K562 (cell line): ENCODE measurements at regions not wholly inside any gene's neighbourhood (a gene's known extent, or its start where the extent isn't known, plus 50 kb on each side); places are given as distances from the start of the nearest gene placed in this dataset.

Experiments used
- ATAC-seq: fragments of 200-7000 bp; cut with Tn5 transposase; 3 replicates; pipeline ENCODE4 v1.9.1; 2020; ENCODE audit warnings: moderate library complexity
- BruUV-seq: library from RNA; stranded (reverse); fragments of 400-500 nt; replicated peaks from 2 replicates; lab custom pipeline; 2021; lab: Mats Ljungman, UMichigan
- CTCF ChIA-PET: fragments of 300-600 bp; formaldehyde crosslinking; extraction: SDS; loops from one replicate; lab custom pipeline; 2021; ENCODE audit warnings: low intra/inter-chr PET ratio; lab: Yijun Ruan, JAX
- POLR2A ChIA-PET: fragments of 300-600, 350-650 bp; sonication (Branson Sonifier 250); formaldehyde crosslinking; extraction: SDS; loops from one replicate; lab custom pipeline; 2021; ENCODE audit warnings: antibody characterized with exemption, inconsistent platforms; lab: Yijun Ruan, JAX
- DNase-seq, 4 experiments: peaks; one replicate each; pipeline versions ENCODE4 v3.0.0 to v3.0.0-alpha.2; 2011 to 2018; ENCODE audit warnings: low spot score in 3 of 4, mixed read lengths in 3 of 4; ENCODE audit errors: extremely low read depth in 1 of 4
- FAIRE-seq: peaks from 2 replicates; lab custom pipeline; 2011; peaks lifted over from hg19 to GRCh38; lab: Jason Lieb, UNC
- H2AFZ ChIP-seq: 2 replicates; pipeline ENCODE4 v1.6.0; 2011; ENCODE audit warnings: low read depth, low read length, control low read depth, inconsistent platforms
- H3K27ac ChIP-seq: fragments of 200-600 bp; 3 replicates; pipeline ENCODE4 v1.8.0; 2011; ENCODE audit warnings: low read depth, mild to moderate bottlenecking, control low read depth, inconsistent platforms, low read length, moderate library complexity, mixed read lengths; ENCODE audit errors: extremely low read depth
- H3K27me3 ChIP-seq, 2 experiments: fragments of 300-600 bp in 1 of 2; 2 replicates in 1 of 2; 3 replicates in 1 of 2; pipeline versions ENCODE4 v1.6.0 to v1.8.0; 2011; ENCODE audit warnings: inconsistent platforms in 2 of 2, low read length in 2 of 2, mild to moderate bottlenecking in 1 of 2, mixed read lengths in 1 of 2, moderate library complexity in 1 of 2; ENCODE audit not compliant: control insufficient read depth in 2 of 2, insufficient read depth in 2 of 2
- H3K36me3 ChIP-seq: fragments of 300-600 bp; 3 replicates; pipeline ENCODE4 v1.8.0; 2011; ENCODE audit warnings: mild to moderate bottlenecking, low read length, inconsistent platforms; ENCODE audit not compliant: control insufficient read depth, insufficient read depth
- H3K4me1 ChIP-seq, 2 experiments: fragments of 200-600 bp in 1 of 2; replicated peaks in 1 of 2; 2 replicates in 1 of 2; 3 replicates in 1 of 2; pipeline versions ENCODE4 v1.5.1 to v1.8.0; 2011; ENCODE audit warnings: inconsistent platforms in 2 of 2, low read length in 2 of 2, mild to moderate bottlenecking in 1 of 2, mixed read lengths in 1 of 2, moderate library complexity in 1 of 2; ENCODE audit not compliant: control insufficient read depth in 2 of 2, insufficient read depth in 2 of 2
- H3K4me2 ChIP-seq: 2 replicates; pipeline ENCODE4 v1.6.1; 2011; ENCODE audit warnings: low read length, control low read depth, inconsistent platforms, mixed read lengths; ENCODE audit not compliant: insufficient read depth
- H3K4me3 ChIP-seq: fragments of 200-600 bp; sonication (generic), shearing (Covaris generic); 2 replicates; pipeline ENCODE4 v1.5.1; 2016; ENCODE audit warnings: control low read depth, inconsistent platforms
- H3K79me2 ChIP-seq: fragments of 200-600 bp; 3 replicates; pipeline ENCODE4 v1.8.0; 2011; ENCODE audit warnings: low read length, inconsistent platforms; ENCODE audit not compliant: control insufficient read depth, insufficient read depth
- H3K9ac ChIP-seq, 2 experiments: 2 replicates each; pipeline versions ENCODE4 v1.6.0 to v1.6.1; 2011; ENCODE audit warnings: low read depth in 2 of 2, low read length in 2 of 2, control low read depth in 1 of 2, inconsistent platforms in 1 of 2, mild to moderate bottlenecking in 1 of 2, mixed read lengths in 1 of 2; ENCODE audit not compliant: insufficient read depth in 1 of 2
- H3K9me1 ChIP-seq: one replicate; pipeline ENCODE4 v1.6.0; 2011; ENCODE audit warnings: inconsistent platforms, mild to moderate bottlenecking, low read length, moderate library complexity; ENCODE audit not compliant: control insufficient read depth, insufficient read depth
- H3K9me3 ChIP-seq: replicated peaks from 2 replicates; pipeline ENCODE4 v1.5.1; 2011; ENCODE audit warnings: low read depth, low read length, inconsistent platforms; ENCODE audit not compliant: control insufficient read depth, insufficient read depth
- H4K20me1 ChIP-seq: replicated peaks from 2 replicates; pipeline ENCODE4 v1.6.1; 2011; ENCODE audit warnings: low read length, inconsistent platforms, mixed read lengths; ENCODE audit not compliant: control insufficient read depth, insufficient read depth
- BCLAF1 ChIP-seq, 2 experiments: fragments of 450-650 bp in 1 of 2; IDR thresholded peaks; 2 replicates each; pipeline ENCODE4 v1.6.1; 2011 to 2017; ENCODE audit warnings: low read depth in 2 of 2, antibody characterized with exemption in 1 of 2, borderline replicate concordance in 1 of 2, low read length in 1 of 2, mild to moderate bottlenecking in 1 of 2, mixed read lengths in 1 of 2; ENCODE audit not compliant: control insufficient read depth in 1 of 2
- CREB1 ChIP-seq, 2 experiments: sonication (generic) in 1 of 2; formaldehyde crosslinking in 1 of 2; IDR thresholded peaks; 2 replicates each; pipeline versions ENCODE4 v1.6.1 to v1.8.0; 2012 to 2022; ENCODE audit warnings: inconsistent platforms in 1 of 2, mild to moderate bottlenecking in 1 of 2, missing genetic modification reagents in 1 of 2, moderate library complexity in 1 of 2
- CTCF ChIP-seq, 3 experiments: IDR thresholded peaks in 2 of 3; conservative IDR thresholded peaks in 1 of 3; 2 replicates each; pipeline ENCODE4 v1.5.1; 2011 to 2012; ENCODE audit warnings: low read length in 3 of 3, mild to moderate bottlenecking in 3 of 3, control low read depth in 2 of 3, improper control_type of control experiment in 1 of 3, inconsistent platforms in 1 of 3, low read depth in 1 of 3, mixed read lengths in 1 of 3, moderate library complexity in 1 of 3; ENCODE audit not compliant: insufficient read depth in 2 of 3
- NCOA6 ChIP-seq: fragments of 450-650 bp; IDR thresholded peaks from 2 replicates; pipeline ENCODE4 v1.6.1; 2017; ENCODE audit warnings: mild to moderate bottlenecking
- USF1 ChIP-seq: sonication (generic); formaldehyde crosslinking; IDR thresholded peaks from 2 replicates; pipeline ENCODE4 v1.9.0; 2022; ENCODE audit warnings: mild to moderate bottlenecking, missing genetic modification reagents
- ZC3H11A ChIP-seq: IDR thresholded peaks from 2 replicates; pipeline ENCODE4 v1.6.1; 2012; ENCODE audit warnings: low read depth, low read length, improper control_type of control experiment
- WGBS: fragments of 100-300 bp; shearing (Covaris generic); methylation state at CpG from one replicate; pipeline ENCODE4 v1.1.6; 2016; ENCODE audit warnings: low coverage, mixed read lengths; ENCODE audit not compliant: insufficient coverage; ENCODE audit errors: missing lambda C conversion rate; 5-methylcytosine and 5-hydroxymethylcytosine counted together
- in situ Hi-C: fragments of 300-500 bp; cut with MboI; formaldehyde crosslinking; loops from 4 replicates; pipeline ENCODE4 v1.15.0; 2018; ENCODE audit warnings: inconsistent platforms, mixed read lengths
- intact Hi-C: fragments of 100-400 bp; cut with micrococcal nuclease; formaldehyde crosslinking; loops from 2 replicates; pipeline ENCODE4 v1.14.2; 2022

- TF ChIP-seq ZC3H11A: no peak
- in situ Hi-C loops: no loop called here
- H3K9ac ChIP-seq: no peak overlapping the region
Observed at GRCh38 chr20:52382933-52383332, 191.4 kb upstream of the ZFP64 start.

GRCh38 chr20:52379723-52380336 is 188.3 kb upstream of the ZFP64 start:
- intact Hi-C loops: loop anchor here (1.0 to 2.0 kb wide), 3 partner anchors 67 to 252 kb away; no protein-coding TSS in a partner anchor
- ATAC-seq: no peak
- H3K4me3 ChIP-seq: no peak overlapping the region
- H4K20me1 ChIP-seq: no peaks in the 10 kb centered on the region
- no peak overlapping the region for H3K9ac ChIP-seq
- no TSS peak for BruUV-seq
- no peaks in the 10 kb centered on the region for H3K36me3 ChIP-seq
- H3K4me1 ChIP-seq: no peaks in the 10 kb centered on the region
- no peak overlapping the region for H3K27ac ChIP-seq
- DNase-seq: peak; percentile 27 to 53 (median 38)
- no peaks in the 10 kb centered on the region for H3K79me2 ChIP-seq
- H3K27me3 ChIP-seq: no peaks in the 10 kb centered on the region
- peak; percentile 75 for FAIRE-seq
- 25% methylated on average over 7 of the region's 7 CpGs for WGBS
- ChIA-PET CTCF (no interaction called here), POLR2A (interaction anchor here (0.6 kb wide), 1 partner anchor 460 kb away, joined by 3 read pairs; no protein-coding TSS in a partner anchor)
- H2AFZ ChIP-seq: no peak overlapping the region
- in situ Hi-C loops: no loop called here
- H3K9me3 ChIP-seq: no peaks in the 10 kb centered on the region
- no peaks in the 10 kb centered on the region for H3K9me1 ChIP-seq
- no peak overlapping the region for H3K4me2 ChIP-seq
- TF ChIP-seq USF1 (CRISPR knock-in tag): no peak
- peak; percentile 68 to 80 (median 77) for TF ChIP-seq CTCF (IDR thresholded peaks at IDR 0.05 in 2 of 3, conservative IDR thresholded peaks at IDR 0.05 in 1 of 3; ENCODE audit: insufficient read depth in 2 of 3, low read depth in 1 of 3, low read length in 3 of 3)
- no peak for TF ChIP-seq CREB1 (IDR thresholded peaks at IDR 0.05)
- TF ChIP-seq CREB1 (CRISPR knock-in tag; IDR thresholded peaks at IDR 0.05): no peak
- TF ChIP-seq BCLAF1 (IDR thresholded peaks at IDR 0.05; ENCODE audit: borderline replicate concordance in 1 of 2, control insufficient read depth in 1 of 2, low read depth in 2 of 2, low read length in 1 of 2): no peak
- no peak for TF ChIP-seq NCOA6

More at GRCh38 chr20:52382933-52383332, 191.4 kb upstream of the ZFP64 start:
- H3K36me3 ChIP-seq: no peaks in the 10 kb centered on the region
- BruUV-seq: no TSS peak
- no peak overlapping the region for H3K27ac ChIP-seq
- ATAC-seq (no peak), DNase-seq (no peak), FAIRE-seq (no peak)
- 26% methylated on average over 4 of the region's 4 CpGs for WGBS
- H3K4me3 ChIP-seq: no peak overlapping the region
- POLR2A ChIA-PET: interaction anchor here (0.7 kb wide), 1 partner anchor 254 kb away, joined by 3 read pairs; no protein-coding TSS in a partner anchor
- no peaks in the 10 kb centered on the region for H3K9me3 ChIP-seq
- CTCF ChIA-PET: no interaction called here
- H3K4me1 ChIP-seq: no peaks in the 10 kb centered on the region
- no peak overlapping the region for H2AFZ ChIP-seq
- no peaks in the 10 kb centered on the region for H3K9me1 ChIP-seq
- intact Hi-C loops: no loop called here
- no peaks in the 10 kb centered on the region for H3K27me3 ChIP-seq
- H4K20me1 ChIP-seq: no peaks in the 10 kb centered on the region
- H3K4me2 ChIP-seq: no peak overlapping the region
- H3K79me2 ChIP-seq: no peaks in the 10 kb centered on the region
